Heart left ventricle (tissue), 16 donors: ENCODE measurements at regions not wholly inside any gene's neighbourhood (a gene's known extent, or its start where the extent isn't known, plus 50 kb on each side); places are given as distances from the start of the nearest gene placed in this dataset.

ENCODE experiments used
- ATAC-seq, 4 donors: fragments of 200-7000 bp; cut with Tn5 transposase; one replicate each; pipeline ENCODE4 v1.9.1; 2020 to 2022; ENCODE audit warnings: moderate library complexity in 4 of 4, mild to moderate bottlenecking in 3 of 4, moderate number of reproducible peaks in 1 of 4
- DNase-seq, 5 donors: peaks; one replicate each; pipeline ENCODE4 v3.0.0-alpha.2; 2020
- H3K27ac ChIP-seq, 12 donors: fragments of 200-600 bp; sonication (generic) in 4 of 12; one replicate each; pipeline versions ENCODE4 v1.5.0 to v1.8.0; 2016 to 2022; ENCODE audit warnings: mild to moderate bottlenecking in 2 of 12
- H3K27me3 ChIP-seq, 9 donors: fragments of 200-600 bp; sonication (generic) in 2 of 9; one replicate each; pipeline versions ENCODE4 v1.5.1 to v1.8.0; 2016 to 2022; ENCODE audit warnings: mild to moderate bottlenecking in 3 of 9
- H3K36me3 ChIP-seq, 9 donors: fragments of 200-600 bp; sonication (generic) in 2 of 9; one replicate each; pipeline versions ENCODE4 v1.5.0 to v1.8.0; 2018 to 2022; ENCODE audit warnings: mild to moderate bottlenecking in 2 of 9
- H3K4me1 ChIP-seq, 12 donors: fragments of 200-600 bp; sonication (generic) in 4 of 12; one replicate each; pipeline versions ENCODE4 v1.5.0 to v1.8.0; 2016 to 2022; ENCODE audit warnings: mild to moderate bottlenecking in 3 of 12
- H3K4me3 ChIP-seq, 12 donors: fragments of 200-600 bp; sonication (generic) in 4 of 12; one replicate each; pipeline versions ENCODE4 v1.5.0 to v1.8.0; 2017 to 2022; ENCODE audit warnings: mild to moderate bottlenecking in 9 of 12, moderate library complexity in 4 of 12
- H3K9me3 ChIP-seq, 12 donors: fragments of 200-600 bp; sonication (generic) in 4 of 12; one replicate each; pipeline versions ENCODE4 v1.5.0 to v1.8.0; 2016 to 2022; ENCODE audit warnings: mild to moderate bottlenecking in 1 of 12
- CTCF ChIP-seq, 12 donors: fragments of 200-600 bp; sonication (generic) in 4 of 12; IDR thresholded peaks; one replicate each; pipeline versions ENCODE4 v1.5.0 to v1.8.0; 2018 to 2022; ENCODE audit warnings: antibody characterized with exemption in 12 of 12, mild to moderate bottlenecking in 5 of 12
- POLR2A ChIP-seq, 2 donors: fragments of 450-650 bp; IDR thresholded peaks; one replicate each; pipeline ENCODE4 v1.6.1; 2017; ENCODE audit warnings: antibody characterized with exemption in 2 of 2, mild to moderate bottlenecking in 2 of 2, moderate library complexity in 2 of 2
- WGBS, 4 donors: extraction: QIAGEN DNeasy Blood & Tissue Kit in 2 of 4; methylation state at CpG; one replicate each; pipeline versions ENCODE4 v1.1.5 to v1.1.7; 2013 to 2018; 5-methylcytosine and 5-hydroxymethylcytosine counted together
- intact Hi-C, 10 donors: fragments of 100-400 bp; cut with DNase I; formaldehyde crosslinking; loops; one replicate each; pipeline versions ENCODE4 v1.11.1 to v1.14.2; 2022
- donor health status: ischemic (EF 13 %, LVEDD 7.1; RV severe dilation, severe dysfunction).
- donor health status: healthy with polysubstance abuse.
- donor health status: DM: no; HTN: yes; CAD: no.
- donor health status: DM: no; HTN: no; CAD: no.
- donor health status: ischemic (EF 25% LVEDD 6.9; RV normal size, moderate dysfunction).
- donor health status: ischemic (EF 25% LVEDD 5.7; RV mildly dilated, moderate dysfunction).
- donor health status: healthy.
- donor health status: DM: yes; HTN: yes; CAD: no.
- donor health status: ischemic (EF 35%, LVEDD 5.7; RV mildly dilated, moderate dysfunction).
- donor health status: nonischemic (EF 11% LVEDD 7.7; RV severe dilation, severe dysfunction).
- donor health status: DM: yes; HTN: yes; CAD: no.
- donor health status: PGD.
- donor health status: ischemic (EF 29% LVEDD 5.4; RV normal size, mild dysfunction).
- donor health status: nonischemic (EF 23%, LVEDD 6.1; RV moderate dilation, normal function).

- Histone ChIP-seq H3K4me3 (no peak overlapping the region), H3K27ac (no peak overlapping the region), H3K36me3 (no peaks in the 10 kb centered on the region), H3K9me3 (no peaks in the 10 kb centered on the region), H3K27me3 (no peaks in the 10 kb centered on the region), H3K4me1 (peaks cover 0 to 12% (median 0%) of the 10 kb centered on the region in 12 donors)
- intact Hi-C loops: loop anchor here in 5 of 10 donors (5.0 to 10.0 kb wide), 6 partner anchors 138 to 203 kb away; partner anchors contain the start of gene MYCBP2 (in 2 of the 5)
- WGBS, 4 donors: 97 to 99% (median 97%) methylated on average over 18 to 47 of the region's 47 CpGs
- no peak for ATAC-seq
- no peak for DNase-seq
- no peak for TF ChIP-seq POLR2A (IDR thresholded peaks at IDR 0.05)
- no peak for TF ChIP-seq CTCF (IDR thresholded peaks at IDR 0.05)
These were observed 60.0 kb upstream of the SCEL start for GRCh38 chr13:77475345-77476084.

GRCh38 chr13:77470986-77471385 is 64.5 kb upstream of the SCEL start:
- no peaks in the 10 kb centered on the region for H3K36me3 ChIP-seq
- 83 to 92% (median 89%) methylated on average over 3 of the region's 3 CpGs for WGBS, 4 donors
- TF ChIP-seq POLR2A (IDR thresholded peaks at IDR 0.05): no peak
- TF ChIP-seq CTCF (IDR thresholded peaks at IDR 0.05): no peak
- H3K27me3 ChIP-seq: no peaks in the 10 kb centered on the region
- no peaks in the 10 kb centered on the region for H3K9me3 ChIP-seq
- intact Hi-C loops: loop anchor here in 3 of 10 donors (10.0 kb wide), 3 partner anchors 136 to 196 kb away; partner anchors contain the start of gene MYCBP2 (in 1 of the 3)
- H3K4me3 ChIP-seq: no peak overlapping the region
- no peak overlapping the region for H3K27ac ChIP-seq
- DNase-seq (no peak), ATAC-seq (no peak)
- H3K4me1 ChIP-seq: peaks cover 0 to 6% (median 0%) of the 10 kb centered on the region in 12 donors

- intact Hi-C loops: no loop called here
- Histone ChIP-seq H3K36me3 (no peaks in the 10 kb centered on the region), H3K9me3 (no peaks in the 10 kb centered on the region), H3K4me3 (no peak overlapping the region), H3K4me1 (peaks cover 0 to 6% (median 0%) of the 10 kb centered on the region in 12 donors), H3K27ac (no peak overlapping the region), H3K27me3 (no peaks in the 10 kb centered on the region)
- ATAC-seq: no peak
- no peak for DNase-seq
- no peak for TF ChIP-seq CTCF (IDR thresholded peaks at IDR 0.05)
- TF ChIP-seq POLR2A (IDR thresholded peaks at IDR 0.05): no peak
- 75 to 80% (median 77%) methylated on average over 4 of the region's 4 CpGs for WGBS, 4 donors
These were observed 68.6 kb upstream of the SCEL start for GRCh38 chr13:77466753-77467422.

- intact Hi-C loops: no loop called here
- H3K9me3 ChIP-seq: no peaks in the 10 kb centered on the region
- peaks cover 0 to under 1% (median 0%) of the 10 kb centered on the region in 12 donors for H3K4me1 ChIP-seq
- TF ChIP-seq POLR2A (IDR thresholded peaks at IDR 0.05): no peak
- no peak for TF ChIP-seq CTCF (IDR thresholded peaks at IDR 0.05)
- no peaks in the 10 kb centered on the region for H3K36me3 ChIP-seq
- H3K27me3 ChIP-seq: no peaks in the 10 kb centered on the region
- H3K4me3 ChIP-seq: no peak overlapping the region
- no peak for DNase-seq
- no peak for ATAC-seq
- H3K27ac ChIP-seq: no peak overlapping the region
These were observed 69.8 kb upstream of the SCEL start for GRCh38 chr13:77465603-77466195.
